Osteoblast (primary cell): ENCODE measurements at regions not wholly inside any gene's neighbourhood (a gene's known extent, or its start where the extent isn't known, plus 50 kb on each side); places are given as distances from the start of the nearest gene placed in this dataset.

Experiments used
- DNase-seq: peaks from one replicate; pipeline ENCODE4 v3.0.0; 2011; ENCODE audit warnings: low spot score, mixed read lengths; ENCODE audit not compliant: insufficient read length; ENCODE audit errors: missing footprints
- H2AFZ ChIP-seq: 2 replicates; pipeline ENCODE4 v1.6.0; 2011; ENCODE audit warnings: mild to moderate bottlenecking, low read length
- H3K27ac ChIP-seq: 2 replicates; pipeline ENCODE4 v1.5.1; 2011; ENCODE audit warnings: mild to moderate bottlenecking, low read depth, low read length, moderate library complexity
- H3K27me3 ChIP-seq: 2 replicates; pipeline ENCODE4 v1.6.0; 2012; ENCODE audit warnings: mild to moderate bottlenecking, control low read depth, inconsistent platforms, low read length, moderate library complexity; ENCODE audit not compliant: insufficient read depth
- H3K36me3 ChIP-seq: 2 replicates; pipeline ENCODE4 v1.5.1; 2011; ENCODE audit warnings: mild to moderate bottlenecking, low read length, control low read depth, moderate library complexity; ENCODE audit not compliant: insufficient read depth
- H3K4me1 ChIP-seq: 2 replicates; pipeline ENCODE4 v1.5.1; 2011; ENCODE audit warnings: mild to moderate bottlenecking, low read length, control low read depth, moderate library complexity; ENCODE audit not compliant: insufficient read depth
- H3K4me2 ChIP-seq: 2 replicates; pipeline ENCODE4 v1.6.0; 2011; ENCODE audit warnings: mild to moderate bottlenecking, low read length; ENCODE audit not compliant: insufficient read depth
- H3K4me3 ChIP-seq: fragments of 200-600 bp; sonication (generic); 3 replicates; pipeline ENCODE4 v1.5.1; 2012; ENCODE audit warnings: mild to moderate bottlenecking, low read length, inconsistent platforms; ENCODE audit not compliant: insufficient read depth
- H3K79me2 ChIP-seq: 2 replicates; pipeline ENCODE4 v1.6.0; 2012; ENCODE audit warnings: mild to moderate bottlenecking, low read length, control low read depth, inconsistent platforms; ENCODE audit not compliant: insufficient read depth
- H3K9me3 ChIP-seq: 2 replicates; pipeline ENCODE4 v1.5.1; 2011; ENCODE audit warnings: low read depth, low read length, control low read depth
- H4K20me1 ChIP-seq: 2 replicates; pipeline ENCODE4 v1.6.0; 2012; ENCODE audit warnings: mild to moderate bottlenecking, low read length, control low read depth; ENCODE audit not compliant: insufficient read depth
- TF ChIP-seq, protein P1 (sequence below): IDR thresholded peaks from 2 replicates; pipeline ENCODE4 v1.5.1; 2011; ENCODE audit warnings: mild to moderate bottlenecking, low read depth, low read length, moderate library complexity; ENCODE audit errors: extremely low read depth

DNA sequence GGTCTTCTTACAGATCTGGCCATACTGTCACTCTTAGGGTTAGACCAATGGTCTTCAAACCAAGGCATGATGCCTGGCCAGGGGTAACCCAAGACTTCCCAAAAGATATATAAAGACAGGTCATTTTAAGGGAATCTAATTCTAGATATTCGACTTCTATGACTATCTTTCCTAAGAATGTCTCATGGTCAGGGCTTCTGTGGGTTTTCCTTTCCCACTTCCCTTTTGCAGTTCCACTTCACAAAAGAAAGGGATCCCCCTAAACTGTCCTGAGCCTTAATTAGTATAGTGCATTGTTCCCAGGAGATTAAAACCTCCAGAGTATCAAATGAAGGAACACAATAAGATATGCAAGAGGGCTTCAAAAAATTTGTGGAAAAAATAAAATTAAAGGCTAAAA lies 223.6 kb upstream of the SIX2 start:
- Histone ChIP-seq H2AFZ (no peak overlapping the region), H4K20me1 (no peaks in the 10 kb centered on the region), H3K4me1 (peaks cover 23% of the 10 kb centered on the region), H3K79me2 (no peaks in the 10 kb centered on the region), H3K4me2 (no peak overlapping the region), H3K27me3 (no peaks in the 10 kb centered on the region), H3K9me3 (no peaks in the 10 kb centered on the region), H3K27ac (no peak overlapping the region), H3K4me3 (no peak overlapping the region), H3K36me3 (no peaks in the 10 kb centered on the region)
- DNase-seq: no peak
- TF ChIP-seq, protein P1, sequence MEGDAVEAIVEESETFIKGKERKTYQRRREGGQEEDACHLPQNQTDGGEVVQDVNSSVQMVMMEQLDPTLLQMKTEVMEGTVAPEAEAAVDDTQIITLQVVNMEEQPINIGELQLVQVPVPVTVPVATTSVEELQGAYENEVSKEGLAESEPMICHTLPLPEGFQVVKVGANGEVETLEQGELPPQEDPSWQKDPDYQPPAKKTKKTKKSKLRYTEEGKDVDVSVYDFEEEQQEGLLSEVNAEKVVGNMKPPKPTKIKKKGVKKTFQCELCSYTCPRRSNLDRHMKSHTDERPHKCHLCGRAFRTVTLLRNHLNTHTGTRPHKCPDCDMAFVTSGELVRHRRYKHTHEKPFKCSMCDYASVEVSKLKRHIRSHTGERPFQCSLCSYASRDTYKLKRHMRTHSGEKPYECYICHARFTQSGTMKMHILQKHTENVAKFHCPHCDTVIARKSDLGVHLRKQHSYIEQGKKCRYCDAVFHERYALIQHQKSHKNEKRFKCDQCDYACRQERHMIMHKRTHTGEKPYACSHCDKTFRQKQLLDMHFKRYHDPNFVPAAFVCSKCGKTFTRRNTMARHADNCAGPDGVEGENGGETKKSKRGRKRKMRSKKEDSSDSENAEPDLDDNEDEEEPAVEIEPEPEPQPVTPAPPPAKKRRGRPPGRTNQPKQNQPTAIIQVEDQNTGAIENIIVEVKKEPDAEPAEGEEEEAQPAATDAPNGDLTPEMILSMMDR: no peak

DNA sequence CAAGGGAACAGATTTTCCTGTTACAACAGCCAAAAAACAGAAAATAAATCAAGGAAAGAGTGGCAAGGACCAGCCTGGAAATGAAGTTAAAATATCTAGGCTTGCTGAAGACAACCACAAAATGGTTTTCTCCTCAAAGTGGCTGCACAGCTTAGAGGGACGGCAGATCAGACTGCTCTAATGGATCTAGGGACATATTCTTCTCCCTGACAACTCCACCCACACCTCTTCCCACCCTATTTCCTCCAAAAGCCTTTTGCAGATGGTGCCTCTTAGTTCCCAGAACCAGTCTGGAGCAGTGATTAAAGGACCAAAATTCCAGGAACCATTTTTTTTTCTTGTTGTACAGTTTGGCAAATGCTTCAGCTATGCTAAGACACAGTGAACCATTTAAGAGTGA lies 220.2 kb upstream of the SIX2 start:
- Histone ChIP-seq H3K27me3 (no peaks in the 10 kb centered on the region), H3K79me2 (no peaks in the 10 kb centered on the region), H2AFZ (no peak overlapping the region), H4K20me1 (no peaks in the 10 kb centered on the region), H3K4me2 (no peak overlapping the region), H3K4me1 (peaks cover 9% of the 10 kb centered on the region), H3K4me3 (no peak overlapping the region), H3K9me3 (no peaks in the 10 kb centered on the region), H3K27ac (no peak overlapping the region), H3K36me3 (no peaks in the 10 kb centered on the region)
- no peak for DNase-seq
- TF ChIP-seq, protein P1: no peak

DNA sequence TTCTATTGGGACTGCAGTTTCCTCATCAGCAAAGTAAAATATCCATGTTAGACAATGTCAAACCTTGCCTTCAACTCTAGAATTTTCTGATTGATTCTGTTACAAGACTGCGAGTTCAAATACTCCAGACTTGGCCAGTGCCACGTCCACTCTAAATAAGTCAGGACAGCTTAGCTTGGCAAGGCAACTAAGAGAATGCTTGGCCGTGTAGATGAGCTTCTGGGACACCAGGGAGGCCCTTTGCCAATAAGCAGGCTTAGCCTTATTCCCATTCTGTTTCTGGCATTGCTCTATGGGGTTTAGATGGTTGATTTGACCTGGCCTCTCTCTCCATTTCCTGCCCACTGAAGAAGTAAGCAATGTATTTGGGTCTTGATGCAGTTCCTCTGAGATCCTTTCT lies 218.1 kb upstream of the SIX2 start:
- Histone ChIP-seq H3K9me3 (no peaks in the 10 kb centered on the region), H2AFZ (no peak overlapping the region), H3K4me2 (no peak overlapping the region), H4K20me1 (no peaks in the 10 kb centered on the region), H3K27me3 (no peaks in the 10 kb centered on the region), H3K4me1 (peaks cover 1% of the 10 kb centered on the region), H3K4me3 (no peak overlapping the region), H3K36me3 (no peaks in the 10 kb centered on the region), H3K27ac (no peak overlapping the region), H3K79me2 (no peaks in the 10 kb centered on the region)
- TF ChIP-seq, protein P1: no peak
- DNase-seq: no peak

DNA sequence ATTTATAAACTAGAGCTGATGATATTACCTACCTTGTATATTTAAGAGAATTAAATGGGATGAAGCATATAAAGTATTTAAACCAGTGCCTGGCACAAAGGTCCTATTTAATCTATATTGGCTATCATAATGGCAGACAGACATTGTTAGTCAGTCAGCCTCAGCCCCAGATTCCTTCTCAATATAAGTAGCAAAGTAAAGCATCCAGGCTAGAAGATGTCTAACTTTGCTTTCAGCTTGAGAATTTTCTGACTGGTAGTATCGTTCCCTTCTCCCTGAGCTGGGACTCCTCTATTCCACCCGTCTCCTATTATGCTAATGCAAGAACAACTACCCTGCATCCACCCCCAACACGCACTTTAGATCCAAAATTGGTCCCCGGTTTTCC lies 215.7 kb upstream of the SIX2 start:
- TF ChIP-seq, protein P1: no peak
- no peak for DNase-seq
- Histone ChIP-seq H2AFZ (no peak overlapping the region), H3K9me3 (no peaks in the 10 kb centered on the region), H3K27me3 (no peaks in the 10 kb centered on the region), H3K4me1 (peaks cover 4% of the 10 kb centered on the region), H4K20me1 (no peaks in the 10 kb centered on the region), H3K4me2 (no peak overlapping the region), H3K79me2 (no peaks in the 10 kb centered on the region), H3K36me3 (no peaks in the 10 kb centered on the region), H3K27ac (no peak overlapping the region), H3K4me3 (no peak overlapping the region)
